Activated CD8-positive, alpha-beta T cell treated with anti-CD3 and anti-CD28 coated beads for 36 hours (primary cell): ENCODE measurements at regions not wholly inside any gene's neighbourhood (a gene's known extent, or its start where the extent isn't known, plus 50 kb on each side); places are given as distances from the start of the nearest gene placed in this dataset.

ENCODE experiments used
- ATAC-seq: fragments of 200-7000 bp; cut with Tn5 transposase; one replicate; pipeline ENCODE4 v1.10.0; 2021; ENCODE audit warnings: mild to moderate bottlenecking, moderate library complexity
- CTCF ChIA-PET: fragments of 350-600 bp; sonication (Branson Sonifier 250); formaldehyde crosslinking; loops from one replicate; lab custom pipeline; 2021; ENCODE audit warnings: antibody characterized with exemption; lab: Charles Lee
- POLR2A ChIA-PET: fragments of 350-600 bp; sonication (Branson Sonifier 250); formaldehyde crosslinking; loops from one replicate; lab custom pipeline; 2021; ENCODE audit warnings: antibody characterized with exemption; lab: Charles Lee
- DNase-seq: peaks from one replicate; pipeline ENCODE4 v3.0.0-alpha.2; 2020
- H3K27ac Mint-ChIP-seq: one replicate; pipeline ENCODE4 v1.8.0; 2021; ENCODE audit warnings: mild to moderate bottlenecking, mixed read lengths
- H3K27me3 Mint-ChIP-seq: one replicate; pipeline ENCODE4 v1.8.0; 2021; ENCODE audit warnings: mixed read lengths
- H3K36me3 Mint-ChIP-seq: one replicate; pipeline ENCODE4 v1.8.0; 2021; ENCODE audit warnings: low read depth, mixed read lengths
- H3K4me1 Mint-ChIP-seq: one replicate; pipeline ENCODE4 v1.8.0; 2021; ENCODE audit warnings: low read depth, mixed read lengths
- H3K4me3 Mint-ChIP-seq: one replicate; pipeline ENCODE4 v1.8.0; 2021; ENCODE audit warnings: mild to moderate bottlenecking, moderate library complexity, mixed read lengths
- H3K9me3 Mint-ChIP-seq: one replicate; pipeline ENCODE4 v1.8.0; 2021; ENCODE audit warnings: mixed read lengths
- intact Hi-C: fragments of 100-400 bp; cut with micrococcal nuclease; formaldehyde crosslinking; loops from one replicate; pipeline ENCODE4 v1.10.0; 2022
- TF ChIP-seq, protein P1 (sequence below): fragments of 200-600 bp; IDR thresholded peaks from one replicate; pipeline ENCODE4 v1.8.0; 2022; ENCODE audit warnings: antibody characterized with exemption, mild to moderate bottlenecking

DNA sequence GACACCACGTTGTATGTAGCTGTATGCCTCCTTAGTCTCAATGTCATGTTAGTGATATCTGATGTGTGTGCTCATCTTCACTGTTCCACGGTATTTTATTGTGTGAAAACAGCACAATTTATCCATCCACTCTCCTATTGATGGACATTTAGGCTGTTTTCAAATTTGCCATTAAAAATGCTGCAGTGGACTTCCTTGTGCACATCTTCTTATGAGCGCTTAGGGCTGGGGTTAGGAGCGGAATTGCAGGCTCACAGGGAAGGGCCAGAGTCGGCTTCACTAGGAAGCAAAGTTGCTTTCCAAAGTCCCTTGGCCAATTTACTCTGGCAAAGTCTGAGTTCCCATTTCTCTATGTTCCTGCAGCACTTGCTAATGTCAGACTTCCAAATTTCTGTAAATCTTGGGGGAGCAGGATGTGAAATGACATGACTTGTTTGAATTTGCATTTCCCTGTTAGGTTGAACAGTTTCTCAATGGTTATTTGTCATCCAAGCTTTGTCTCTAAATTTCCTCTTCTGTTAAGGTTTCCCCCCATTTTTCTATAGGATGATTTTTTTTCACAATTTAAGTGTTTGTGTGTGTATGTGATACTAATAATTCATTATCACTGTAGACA, 75.4 kb downstream of the MYEOV start:
- H3K27ac Mint-ChIP-seq = no peak overlapping the region
- ATAC-seq = no peak
- DNase-seq = no peak
- peaks cover 6% of the 10 kb centered on the region for H3K4me1 Mint-ChIP-seq
- ChIA-PET CTCF (no interaction called here), POLR2A (no interaction called here)
- no peak overlapping the region for H3K4me3 Mint-ChIP-seq
- intact Hi-C loops = no loop called here
- H3K36me3 Mint-ChIP-seq = no peaks in the 10 kb centered on the region
- no peaks in the 10 kb centered on the region for H3K27me3 Mint-ChIP-seq
- TF ChIP-seq, protein P1, sequence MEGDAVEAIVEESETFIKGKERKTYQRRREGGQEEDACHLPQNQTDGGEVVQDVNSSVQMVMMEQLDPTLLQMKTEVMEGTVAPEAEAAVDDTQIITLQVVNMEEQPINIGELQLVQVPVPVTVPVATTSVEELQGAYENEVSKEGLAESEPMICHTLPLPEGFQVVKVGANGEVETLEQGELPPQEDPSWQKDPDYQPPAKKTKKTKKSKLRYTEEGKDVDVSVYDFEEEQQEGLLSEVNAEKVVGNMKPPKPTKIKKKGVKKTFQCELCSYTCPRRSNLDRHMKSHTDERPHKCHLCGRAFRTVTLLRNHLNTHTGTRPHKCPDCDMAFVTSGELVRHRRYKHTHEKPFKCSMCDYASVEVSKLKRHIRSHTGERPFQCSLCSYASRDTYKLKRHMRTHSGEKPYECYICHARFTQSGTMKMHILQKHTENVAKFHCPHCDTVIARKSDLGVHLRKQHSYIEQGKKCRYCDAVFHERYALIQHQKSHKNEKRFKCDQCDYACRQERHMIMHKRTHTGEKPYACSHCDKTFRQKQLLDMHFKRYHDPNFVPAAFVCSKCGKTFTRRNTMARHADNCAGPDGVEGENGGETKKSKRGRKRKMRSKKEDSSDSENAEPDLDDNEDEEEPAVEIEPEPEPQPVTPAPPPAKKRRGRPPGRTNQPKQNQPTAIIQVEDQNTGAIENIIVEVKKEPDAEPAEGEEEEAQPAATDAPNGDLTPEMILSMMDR = no peak
- no peaks in the 10 kb centered on the region for H3K9me3 Mint-ChIP-seq

GRCh38 chr11:69369945-69370344, 76.0 kb downstream of the MYEOV start:
- Mint-ChIP-seq H3K27ac (no peak overlapping the region), H3K27me3 (no peaks in the 10 kb centered on the region), H3K4me3 (no peak overlapping the region), H3K9me3 (no peaks in the 10 kb centered on the region), H3K36me3 (no peaks in the 10 kb centered on the region), H3K4me1 (peaks cover 6% of the 10 kb centered on the region)
- intact Hi-C loops = no loop called here
- ATAC-seq (no peak), DNase-seq (no peak)
- ChIA-PET POLR2A (no interaction called here), CTCF (no interaction called here)
- TF ChIP-seq, protein P1 = no peak

DNA sequence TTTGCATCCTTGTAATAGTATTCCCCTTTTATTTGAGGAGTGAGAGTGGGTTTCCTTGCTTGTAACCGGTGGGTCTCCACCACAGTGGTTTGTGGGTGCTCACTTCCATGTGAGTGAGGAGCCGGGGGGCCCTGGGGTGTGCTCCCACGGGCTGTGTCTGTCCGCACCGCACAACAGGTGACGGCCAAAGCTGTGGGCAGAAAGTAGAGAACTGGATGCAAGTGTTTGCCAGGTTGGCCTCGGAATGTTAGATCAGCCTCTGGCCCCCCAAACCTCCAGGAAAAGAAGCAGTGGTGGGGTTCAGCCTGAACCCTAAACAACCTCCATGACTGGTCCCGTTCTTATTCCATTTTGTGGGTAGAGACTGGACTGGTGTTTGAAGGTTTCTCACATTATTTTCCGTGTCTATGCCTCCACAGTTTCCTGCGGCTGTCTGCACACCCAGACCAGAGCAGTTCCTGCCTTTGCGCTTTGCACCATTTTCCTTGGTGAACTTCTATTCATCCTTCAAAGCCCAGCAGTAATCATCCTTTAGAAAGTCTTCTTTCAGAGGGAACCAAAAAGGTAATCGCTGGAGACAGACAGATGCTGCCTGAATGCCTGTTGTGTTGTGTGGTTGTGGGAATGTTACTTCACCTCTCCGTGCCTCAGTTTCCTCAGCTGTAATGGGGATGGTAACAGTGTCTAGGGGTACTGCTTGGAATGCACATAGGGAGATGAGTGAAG, 77.2 kb downstream of the MYEOV start:
- no peak overlapping the region for H3K4me3 Mint-ChIP-seq
- no peaks in the 10 kb centered on the region for H3K36me3 Mint-ChIP-seq
- H3K4me1 Mint-ChIP-seq = peaks cover 6% of the 10 kb centered on the region
- no peaks in the 10 kb centered on the region for H3K27me3 Mint-ChIP-seq
- POLR2A ChIA-PET = no interaction called here
- H3K27ac Mint-ChIP-seq = no peak overlapping the region
- TF ChIP-seq, protein P1 = no peak
- CTCF ChIA-PET = no interaction called here
- no peak for DNase-seq
- intact Hi-C loops = no loop called here
- H3K9me3 Mint-ChIP-seq = no peaks in the 10 kb centered on the region
- ATAC-seq = no peak

DNA sequence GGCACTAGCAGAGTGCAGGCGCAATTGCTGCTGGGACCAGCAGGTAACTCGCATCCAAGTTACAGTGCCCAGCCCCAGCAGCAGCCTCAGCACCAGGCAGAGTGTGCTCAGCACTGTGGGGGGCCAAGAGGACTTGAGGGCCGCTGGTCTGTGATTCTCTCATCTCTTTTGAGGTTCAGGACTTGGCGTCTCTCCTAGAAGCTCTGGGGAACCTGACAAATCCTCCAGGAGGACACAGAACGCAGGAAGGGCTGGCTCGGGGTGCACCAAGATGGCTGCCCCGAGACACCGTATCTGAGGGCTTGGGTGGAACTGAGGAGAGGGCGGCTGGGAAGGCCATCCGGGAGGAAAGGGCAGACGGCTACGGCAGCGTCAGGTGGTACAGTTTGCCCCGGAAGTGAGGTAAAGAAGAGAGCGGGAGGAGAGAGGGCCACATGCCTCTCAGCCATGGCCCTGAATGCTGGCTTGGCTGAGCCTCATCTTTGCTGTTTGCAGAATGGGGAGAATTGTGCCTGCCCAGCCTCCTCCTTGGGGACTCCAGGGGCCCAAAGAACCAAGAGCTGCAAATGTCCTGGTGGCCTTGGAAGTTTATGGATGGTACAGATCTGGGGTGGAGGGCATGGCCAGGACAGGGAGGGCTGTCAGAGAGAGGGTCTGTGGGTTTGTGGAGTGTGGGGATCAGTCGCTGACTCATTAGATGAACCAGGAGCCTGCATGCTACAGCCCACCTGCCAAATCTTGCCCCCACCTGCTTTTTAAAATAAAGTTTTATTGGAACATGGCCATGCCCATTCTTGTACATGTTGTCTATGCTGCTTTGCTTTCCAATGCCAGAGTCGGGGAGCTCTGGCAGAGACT, 78.0 kb downstream of the MYEOV start:
- H3K36me3 Mint-ChIP-seq = no peaks in the 10 kb centered on the region
- intact Hi-C loops = no loop called here
- H3K4me1 Mint-ChIP-seq = peaks cover 6% of the 10 kb centered on the region

More for the DNA sequence above, 78.0 kb downstream of the MYEOV start:
- H3K27me3 Mint-ChIP-seq = no peaks in the 10 kb centered on the region
- POLR2A ChIA-PET = no interaction called here
- H3K9me3 Mint-ChIP-seq = no peaks in the 10 kb centered on the region
- CTCF ChIA-PET = no interaction called here
- no peak overlapping the region for H3K4me3 Mint-ChIP-seq
- ATAC-seq (no peak), DNase-seq (no peak)
- TF ChIP-seq, protein P1 = no peak
- H3K27ac Mint-ChIP-seq = no peak overlapping the region
